Suprapubic skin (tissue), 4 donors: ENCODE measurements at regions not wholly inside any gene's neighbourhood (a gene's known extent, or its start where the extent isn't known, plus 50 kb on each side); places are given as distances from the start of the nearest gene placed in this dataset.

ENCODE experiments used
- EP300 ChIP-seq: sonication (generic); formaldehyde crosslinking; IDR thresholded peaks from one replicate; pipeline ENCODE4 v1.6.1; 2017; ENCODE audit warnings: antibody characterized with exemption
- POLR2A ChIP-seq, 2 donors: fragments of 450-650 bp; IDR thresholded peaks; one replicate each; pipeline ENCODE4 v1.6.1; 2017; ENCODE audit warnings: antibody characterized with exemption in 2 of 2, mild to moderate bottlenecking in 2 of 2, moderate library complexity in 2 of 2
- POLR2AphosphoS5 ChIP-seq, 3 donors: sonication (generic); formaldehyde crosslinking; IDR thresholded peaks; one replicate each; pipeline ENCODE4 v1.6.1; 2017; ENCODE audit warnings: antibody characterized with exemption in 3 of 3
- TF ChIP-seq, protein P1 (sequence below), 2 donors: fragments of 200-600 bp in 1 of 2; fragments of 450-650 bp in 1 of 2; sonication (generic) in 1 of 2; IDR thresholded peaks; one replicate each; pipeline ENCODE4 v1.5.1; 2016 to 2019; ENCODE audit warnings: antibody characterized with exemption in 2 of 2, mild to moderate bottlenecking in 1 of 2, moderate library complexity in 1 of 2

DNA sequence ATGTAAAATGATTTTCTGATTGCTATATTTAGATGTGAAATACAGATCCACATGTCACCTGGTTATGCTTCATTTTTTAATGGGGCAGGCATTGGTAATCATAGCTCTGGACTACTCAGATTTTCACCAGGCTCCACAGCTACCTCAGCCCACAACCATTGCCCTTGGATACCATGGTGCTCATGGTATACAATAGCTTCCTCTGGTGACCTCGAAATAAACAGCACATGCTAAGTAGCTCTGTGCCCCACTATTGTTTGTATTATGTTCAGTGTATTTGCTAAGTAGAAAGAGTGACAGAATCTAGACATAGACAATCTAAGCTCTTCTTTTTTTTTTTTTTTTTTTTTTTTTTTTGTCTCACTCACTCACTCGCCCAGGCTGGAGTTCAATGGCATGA, 274.4 kb upstream of the USP15 start:
- TF ChIP-seq, protein P1, sequence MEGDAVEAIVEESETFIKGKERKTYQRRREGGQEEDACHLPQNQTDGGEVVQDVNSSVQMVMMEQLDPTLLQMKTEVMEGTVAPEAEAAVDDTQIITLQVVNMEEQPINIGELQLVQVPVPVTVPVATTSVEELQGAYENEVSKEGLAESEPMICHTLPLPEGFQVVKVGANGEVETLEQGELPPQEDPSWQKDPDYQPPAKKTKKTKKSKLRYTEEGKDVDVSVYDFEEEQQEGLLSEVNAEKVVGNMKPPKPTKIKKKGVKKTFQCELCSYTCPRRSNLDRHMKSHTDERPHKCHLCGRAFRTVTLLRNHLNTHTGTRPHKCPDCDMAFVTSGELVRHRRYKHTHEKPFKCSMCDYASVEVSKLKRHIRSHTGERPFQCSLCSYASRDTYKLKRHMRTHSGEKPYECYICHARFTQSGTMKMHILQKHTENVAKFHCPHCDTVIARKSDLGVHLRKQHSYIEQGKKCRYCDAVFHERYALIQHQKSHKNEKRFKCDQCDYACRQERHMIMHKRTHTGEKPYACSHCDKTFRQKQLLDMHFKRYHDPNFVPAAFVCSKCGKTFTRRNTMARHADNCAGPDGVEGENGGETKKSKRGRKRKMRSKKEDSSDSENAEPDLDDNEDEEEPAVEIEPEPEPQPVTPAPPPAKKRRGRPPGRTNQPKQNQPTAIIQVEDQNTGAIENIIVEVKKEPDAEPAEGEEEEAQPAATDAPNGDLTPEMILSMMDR (IDR thresholded peaks at IDR 0.05): no peak
- TF ChIP-seq POLR2A (IDR thresholded peaks at IDR 0.05) (no peak), EP300 (no peak), POLR2AphosphoS5 (IDR thresholded peaks at IDR 0.05) (no peak)
